GM21367 (cell line): ENCODE measurements at regions not wholly inside any gene's neighbourhood (a gene's known extent, or its start where the extent isn't known, plus 50 kb on each side); places are given as distances from the start of the nearest gene placed in this dataset.

Experiments
- ATAC-seq: cut with Tn5 transposase; IDR thresholded peaks from one replicate; pipeline ENCODE4 v1.9.1; 2021; ENCODE audit not compliant: unreplicated experiment

DNA sequence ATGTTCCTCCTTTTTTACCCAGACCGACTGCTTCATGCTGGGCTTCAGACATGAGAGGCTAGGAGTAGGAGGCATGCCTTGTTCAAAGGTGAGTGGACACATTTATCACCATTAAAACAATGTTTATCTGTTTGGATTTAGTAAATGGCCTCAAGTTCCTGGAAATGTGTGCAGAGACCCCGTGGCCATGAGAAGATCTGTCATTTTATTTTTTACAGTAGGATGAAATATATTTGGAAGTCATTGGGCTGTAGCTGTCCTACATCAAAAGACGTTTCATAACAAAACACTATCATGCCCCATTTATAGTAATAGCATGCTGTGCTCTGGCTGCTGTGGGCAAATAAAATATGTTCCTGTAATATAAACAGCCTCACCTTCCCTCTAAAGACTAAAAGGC, 403.9 kb upstream of the TNP1 start:
- ATAC-seq = no peak

DNA sequence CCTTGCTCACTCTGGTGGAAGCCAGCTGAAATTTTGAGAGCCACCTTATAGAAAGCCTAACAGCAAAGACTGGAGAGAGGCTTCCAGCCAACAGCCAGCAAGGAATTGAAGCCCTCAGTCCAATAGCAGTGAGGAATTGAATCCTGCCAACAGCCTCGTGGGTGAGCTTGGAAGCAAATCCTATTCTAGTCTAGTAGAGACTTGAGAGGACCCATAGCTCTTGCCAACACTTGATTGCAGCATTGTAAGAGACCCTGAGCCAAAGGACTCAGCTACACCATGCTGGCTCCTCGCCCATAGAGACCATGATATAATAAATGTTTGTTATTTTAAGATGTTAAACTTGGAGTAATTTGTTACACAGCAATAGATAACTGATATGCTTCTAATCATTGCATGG, 403.0 kb upstream of the TNP1 start:
- ATAC-seq = no peak

DNA sequence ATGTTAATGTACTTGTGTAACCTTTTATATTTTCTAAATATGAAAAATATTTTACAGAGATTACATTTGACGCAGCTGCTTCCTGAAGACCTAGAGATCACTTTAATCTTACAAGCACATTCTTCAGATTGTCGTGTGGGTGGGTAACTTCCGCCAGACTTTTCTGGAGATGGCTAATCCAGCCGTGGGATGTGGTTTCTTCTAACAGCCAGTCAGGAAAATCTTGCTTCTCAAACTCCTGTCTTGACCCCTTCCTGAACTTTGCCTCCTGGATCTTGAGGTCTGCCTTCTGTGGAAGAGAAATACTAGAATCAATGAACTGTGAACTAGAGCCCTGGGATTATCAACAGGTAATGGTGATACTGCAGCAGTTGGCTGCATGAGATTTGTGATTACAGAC, 401.6 kb upstream of the TNP1 start:
- no peak for ATAC-seq

DNA sequence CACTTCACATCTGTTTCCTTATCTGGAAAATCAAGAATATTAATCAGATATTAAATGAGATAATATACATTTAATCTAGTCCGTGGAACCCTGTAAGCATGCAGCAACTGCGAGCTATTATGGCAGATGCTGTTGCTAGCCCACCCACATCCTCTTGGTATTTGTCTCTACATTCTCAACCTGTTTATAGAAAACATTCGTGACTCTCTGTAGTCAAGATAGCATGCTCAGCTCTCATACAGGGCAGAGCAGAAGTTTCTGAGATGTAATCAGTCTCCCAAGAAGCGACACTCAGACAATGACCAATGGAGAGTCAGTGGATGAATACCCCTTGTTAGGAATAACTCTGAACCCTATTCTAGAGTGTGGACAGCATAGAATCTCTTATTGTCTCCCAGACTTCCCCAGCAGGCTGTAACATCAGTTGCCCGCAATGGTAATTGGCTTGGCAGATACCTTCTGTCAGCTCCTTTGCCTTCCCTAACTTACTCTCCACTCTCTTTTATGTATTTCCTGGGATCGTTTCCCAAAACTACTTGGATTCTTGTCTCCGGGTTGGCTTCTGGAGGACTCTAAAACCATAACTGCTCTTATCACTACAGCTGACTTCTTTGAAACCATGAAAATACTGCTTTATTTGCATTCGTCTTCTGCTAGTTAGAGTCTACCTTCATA, 400.7 kb upstream of the TNP1 start:
- ATAC-seq = no peak

DNA sequence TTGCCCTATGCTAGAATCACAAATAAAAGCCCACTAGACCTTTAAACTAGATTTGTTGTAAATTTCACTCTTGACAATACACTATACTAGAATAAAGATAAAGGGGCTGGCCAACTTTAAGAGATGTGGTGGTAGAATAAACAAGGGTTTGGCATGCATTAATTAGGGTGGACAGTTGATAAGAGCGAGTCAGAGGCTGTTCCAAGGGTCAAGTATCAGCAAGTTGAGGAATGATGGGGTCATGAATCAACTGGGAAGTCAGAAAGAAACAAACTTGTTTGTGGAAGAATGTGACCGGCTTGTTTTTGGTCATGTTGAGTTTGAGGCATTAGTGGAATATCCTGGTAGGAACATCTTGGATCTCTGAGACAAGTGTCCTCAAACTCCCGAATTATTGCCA, 398.3 kb upstream of the TNP1 start:
- no peak for ATAC-seq

DNA sequence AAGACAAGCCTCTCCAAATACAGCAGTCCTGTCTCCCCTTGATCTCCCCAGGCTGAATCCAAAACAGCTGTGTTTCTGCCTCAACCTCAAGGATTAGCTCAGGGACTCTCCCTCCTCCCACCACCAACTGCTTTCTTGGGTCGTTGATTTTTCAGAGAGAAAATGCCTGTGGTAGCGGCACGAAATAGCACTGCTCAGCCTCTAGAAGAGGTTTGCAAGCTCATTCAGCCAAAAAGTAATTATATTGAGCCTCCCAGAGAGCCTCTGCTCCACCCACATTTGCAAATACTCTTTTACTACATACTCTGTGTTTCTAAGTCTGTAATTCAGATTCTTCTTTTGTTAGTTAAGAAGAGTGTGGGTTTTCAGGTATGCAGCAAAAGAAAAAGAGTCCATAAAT, 396.4 kb upstream of the TNP1 start:
- ATAC-seq = no peak

DNA sequence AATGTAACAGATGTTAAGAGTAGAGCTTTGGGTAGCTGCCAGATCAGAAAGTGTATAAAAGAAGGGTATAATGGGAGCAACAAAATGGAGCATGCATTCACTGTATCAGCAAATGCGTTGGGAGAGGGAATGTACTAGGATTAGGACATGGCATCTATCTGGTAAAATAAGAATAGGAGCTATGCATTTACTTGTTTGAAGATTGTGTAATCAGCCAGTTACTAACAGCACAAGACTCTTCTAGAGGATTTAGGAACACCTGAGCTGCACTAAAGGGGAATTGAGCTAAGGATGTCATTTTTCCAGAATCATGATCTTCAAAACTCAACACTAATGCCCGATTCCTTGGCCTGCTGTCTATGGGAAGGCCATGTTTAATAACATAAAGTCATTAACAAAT, 394.2 kb upstream of the TNP1 start:
- ATAC-seq = no peak

DNA sequence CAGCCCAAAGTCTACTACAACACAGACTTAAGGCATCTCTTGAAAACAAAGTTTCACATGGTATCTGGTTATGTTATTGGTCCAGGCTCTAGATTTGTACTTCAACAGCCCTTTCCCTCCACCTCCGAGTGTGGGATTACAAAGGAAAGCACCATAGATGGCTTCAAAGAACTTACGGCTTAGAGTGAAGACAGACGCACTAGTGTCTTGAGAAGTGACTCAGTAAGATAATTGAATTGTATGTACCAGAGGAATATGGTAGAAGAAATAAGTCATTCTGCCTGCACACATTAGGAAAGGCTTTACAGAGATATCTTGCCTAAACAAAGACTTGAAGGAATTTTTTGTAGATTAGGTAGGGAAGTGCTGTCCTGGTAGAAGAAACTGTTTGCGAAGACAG, 392.3 kb upstream of the TNP1 start:
- ATAC-seq = no peak

DNA sequence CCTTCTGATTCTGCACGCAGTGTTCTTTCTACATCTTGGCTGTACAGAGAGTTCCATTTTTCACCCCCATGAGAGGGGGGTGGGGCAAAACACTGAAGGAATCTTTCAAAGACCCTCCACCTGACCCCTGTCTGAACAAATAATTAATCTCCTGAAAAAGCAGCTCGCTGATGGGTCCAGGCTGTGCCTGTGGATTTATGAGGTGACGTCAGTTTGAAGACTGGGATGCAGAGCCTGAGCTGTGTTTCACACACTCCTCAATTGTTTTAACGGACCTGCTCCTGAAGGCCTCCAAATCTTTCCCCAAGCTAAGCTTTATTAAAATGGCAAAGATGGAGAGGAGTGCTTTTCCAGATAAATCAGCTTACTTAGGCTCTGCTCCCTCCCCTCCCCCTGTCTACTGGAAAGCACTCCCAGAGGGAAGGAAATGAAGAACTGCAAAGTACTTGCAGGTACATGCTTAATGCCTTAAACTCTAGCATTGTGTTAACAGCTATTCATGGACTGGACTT, 390.2 kb upstream of the TNP1 start:
- no peak for ATAC-seq

DNA sequence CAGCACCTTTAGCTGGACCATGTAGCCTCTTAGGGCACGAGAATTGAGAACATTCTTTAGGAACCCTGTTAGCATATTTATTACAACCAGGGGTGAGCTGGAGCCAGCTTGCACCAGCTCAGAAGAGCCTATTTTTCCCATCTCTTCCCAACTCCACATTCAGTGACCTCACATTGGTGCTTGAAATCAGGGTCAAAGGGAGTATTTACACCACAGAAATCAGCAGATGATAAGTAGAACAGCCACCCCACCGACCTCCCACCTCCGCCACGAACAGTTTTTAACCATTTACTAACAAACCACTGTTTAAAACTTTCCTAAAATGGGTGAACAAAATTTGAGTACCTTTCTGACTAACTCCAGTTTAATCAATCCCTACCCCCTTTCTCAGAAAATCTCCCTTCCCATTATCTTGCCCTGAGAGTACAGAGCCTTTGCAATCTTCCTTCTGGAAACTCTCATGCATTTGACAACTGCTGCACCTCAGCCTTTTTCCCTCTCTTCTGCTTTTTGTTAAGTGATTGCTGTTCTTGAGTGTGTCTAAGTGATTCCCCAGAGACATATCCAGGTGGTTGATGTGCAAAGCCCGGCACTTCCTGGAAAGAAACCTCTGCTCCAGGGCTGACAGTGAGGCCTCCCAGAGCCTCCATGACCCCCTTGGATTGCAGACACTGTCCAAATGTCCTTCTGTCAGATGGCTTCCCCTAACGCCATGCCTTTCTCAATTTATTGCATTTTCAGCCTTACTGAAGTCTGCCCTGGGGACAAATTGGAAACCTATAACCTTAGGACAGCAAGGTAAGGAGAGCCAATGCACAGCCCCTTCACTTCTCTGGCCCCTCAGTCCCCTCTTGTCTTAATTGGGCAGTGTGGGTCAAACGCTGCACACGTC, 389.5 kb upstream of the TNP1 start:
- ATAC-seq = no peak

DNA sequence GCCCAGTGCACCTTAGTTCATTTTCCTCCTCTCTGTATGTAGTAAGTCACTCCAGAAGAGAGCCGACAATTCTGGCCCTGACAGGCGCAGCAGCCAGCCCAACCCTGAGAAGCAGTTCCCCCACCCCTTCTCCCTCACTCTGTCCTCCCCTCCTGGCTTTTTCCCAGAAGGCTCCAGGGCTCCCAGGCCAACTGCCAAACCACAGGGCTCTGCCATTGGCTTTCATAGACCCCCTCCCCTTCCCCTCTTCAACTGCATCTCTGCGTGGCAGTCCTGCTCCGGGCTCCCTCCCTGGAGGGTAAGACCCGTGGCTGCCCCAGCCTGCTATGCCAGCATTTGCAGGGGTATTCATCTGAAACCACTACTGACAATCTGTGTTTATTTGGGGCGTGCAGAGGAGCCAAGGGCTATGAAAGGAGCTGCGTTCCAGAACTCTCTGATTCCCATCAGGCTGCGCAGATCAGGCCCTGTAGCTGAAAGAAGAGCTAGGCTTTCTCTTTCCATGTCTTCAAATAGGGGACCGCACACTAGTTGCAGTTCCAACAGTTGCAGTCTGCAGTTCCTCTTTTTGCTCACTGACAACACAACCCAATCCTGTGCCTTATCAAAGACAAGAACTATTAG, 388.6 kb upstream of the TNP1 start:
- ATAC-seq = peak; percentile 90

DNA sequence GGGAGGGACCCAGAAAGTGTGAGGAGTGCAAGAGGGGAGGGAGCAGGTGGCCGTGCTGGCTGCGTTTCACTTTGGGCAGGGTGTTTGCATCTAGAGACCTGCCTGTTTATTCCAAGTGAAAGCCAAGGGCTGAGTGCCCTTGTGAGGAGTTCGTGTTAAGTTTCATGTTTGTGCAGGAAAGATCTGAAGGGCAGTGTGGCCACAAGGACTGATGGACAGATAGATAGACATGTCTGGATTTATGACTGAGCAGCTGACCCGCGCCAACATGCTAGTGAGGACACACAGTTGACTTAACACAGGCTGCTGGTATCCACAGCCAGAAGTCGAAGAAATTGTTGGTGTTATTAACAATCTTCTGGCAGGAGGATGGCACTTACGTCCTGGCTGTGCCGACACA, 387.6 kb upstream of the TNP1 start:
- no peak for ATAC-seq

DNA sequence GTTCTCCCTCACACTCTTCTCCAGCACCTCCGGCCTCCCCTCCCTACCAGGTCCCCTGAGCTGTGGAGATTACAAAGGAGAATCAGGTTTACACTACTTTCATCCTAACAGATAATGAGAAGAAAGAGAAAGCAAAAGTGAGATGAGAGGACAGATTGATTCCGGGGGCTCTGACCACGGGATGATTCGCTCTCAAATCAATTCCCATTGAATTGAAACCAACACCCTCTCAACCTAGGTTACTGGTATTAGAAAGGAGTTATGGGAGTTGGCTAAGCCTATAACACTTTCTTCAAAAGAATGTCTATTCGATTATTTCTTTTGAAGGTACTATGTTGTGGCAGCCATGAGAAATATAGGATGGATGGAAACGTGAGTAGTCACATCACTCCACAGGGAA, 386.2 kb upstream of the TNP1 start:
- no peak for ATAC-seq

DNA sequence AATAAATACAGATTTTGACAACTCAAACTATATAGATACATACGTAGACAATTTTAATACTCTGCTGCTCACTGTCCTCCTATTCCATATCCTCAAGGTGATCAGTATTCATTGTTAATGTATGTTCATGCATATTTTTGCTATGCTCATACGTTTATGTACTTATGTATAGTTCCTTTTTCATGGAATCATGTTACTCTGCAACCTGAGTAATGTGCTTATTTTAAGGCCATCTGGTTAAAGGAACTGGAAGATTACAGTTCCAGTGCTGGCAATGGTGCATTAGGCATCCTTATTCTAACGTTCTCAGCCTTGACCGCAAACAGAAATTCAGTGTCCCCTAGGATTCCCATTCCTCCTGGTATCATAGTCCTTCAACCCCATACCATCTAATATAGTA, 385.0 kb upstream of the TNP1 start:
- no peak for ATAC-seq

DNA sequence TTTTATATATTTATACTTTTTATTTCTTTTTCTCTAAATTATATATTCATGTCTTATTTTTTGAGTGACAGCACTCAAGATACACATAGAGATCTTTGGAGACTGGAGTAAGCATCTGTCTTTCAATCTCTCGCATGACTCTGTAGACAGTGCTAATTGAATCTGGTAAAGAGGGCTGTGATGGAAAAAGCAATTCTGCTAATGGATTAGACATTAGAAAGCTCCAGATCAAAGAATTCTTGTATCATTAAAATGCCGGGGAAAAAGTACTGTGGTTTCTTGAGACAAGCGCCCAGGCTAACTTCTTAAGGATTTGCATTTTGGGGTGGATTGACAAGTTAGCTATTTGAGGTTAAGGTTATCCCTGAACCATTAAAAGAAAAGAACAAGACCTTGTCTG, 383.1 kb upstream of the TNP1 start:
- no peak for ATAC-seq

DNA sequence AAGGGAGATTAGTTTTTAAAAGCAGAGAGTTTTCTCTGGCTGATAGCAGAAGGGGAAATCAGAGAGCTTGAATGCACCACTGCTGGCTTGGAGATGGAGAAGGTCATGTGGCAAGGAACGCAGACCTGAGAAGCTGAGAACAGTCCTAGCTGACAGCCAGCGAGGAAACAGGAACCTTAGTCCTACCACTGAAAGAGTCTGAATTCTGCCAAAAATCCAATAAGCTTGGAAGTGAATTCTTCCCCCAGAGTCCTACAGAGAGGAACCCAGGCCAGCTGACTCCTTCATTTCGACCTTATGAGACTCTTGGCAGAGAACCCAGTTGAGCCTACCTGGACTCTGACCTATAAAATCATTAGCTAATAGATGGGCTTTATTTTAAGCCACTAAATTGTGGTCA, 371.9 kb upstream of the TNP1 start:
- no peak for ATAC-seq

DNA sequence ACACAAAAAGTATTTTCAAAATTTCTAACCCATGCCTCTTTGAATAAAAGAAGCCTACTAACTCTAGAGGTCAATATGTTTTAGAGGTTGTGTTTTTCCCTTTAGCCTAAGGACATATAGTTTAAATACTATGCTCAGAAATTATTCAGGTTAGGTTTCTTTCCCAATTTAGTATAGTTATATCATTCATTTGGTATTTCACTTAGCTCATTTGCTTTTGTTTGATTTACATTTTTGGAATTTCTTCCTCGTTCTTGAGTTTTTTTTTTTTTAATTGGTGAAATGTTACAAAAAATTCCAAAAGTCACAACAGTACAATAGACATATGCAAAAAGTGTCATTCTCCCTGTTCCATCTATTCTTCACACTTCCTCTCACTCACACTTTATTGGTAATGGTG, 371.3 kb upstream of the TNP1 start:
- no peak for ATAC-seq

DNA sequence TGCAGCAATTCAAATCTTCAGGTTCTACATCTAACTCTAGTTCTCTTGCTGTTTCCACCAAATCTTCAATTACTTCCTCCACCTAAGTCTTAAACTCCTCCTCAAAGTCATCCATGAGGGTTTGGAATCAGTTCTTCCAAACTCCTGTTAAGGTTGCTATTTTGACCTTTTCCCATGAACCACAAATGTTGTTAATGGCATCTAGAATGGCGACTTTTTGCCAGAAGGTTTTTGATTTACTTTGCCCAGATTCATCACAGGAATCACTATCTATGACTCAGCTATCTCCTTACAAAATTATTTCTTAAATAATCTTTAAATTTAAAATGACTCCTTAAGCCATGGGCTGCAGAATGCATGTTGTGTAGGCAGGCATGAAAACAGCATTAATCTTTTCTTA, 368.9 kb upstream of the TNP1 start:
- no peak for ATAC-seq

DNA sequence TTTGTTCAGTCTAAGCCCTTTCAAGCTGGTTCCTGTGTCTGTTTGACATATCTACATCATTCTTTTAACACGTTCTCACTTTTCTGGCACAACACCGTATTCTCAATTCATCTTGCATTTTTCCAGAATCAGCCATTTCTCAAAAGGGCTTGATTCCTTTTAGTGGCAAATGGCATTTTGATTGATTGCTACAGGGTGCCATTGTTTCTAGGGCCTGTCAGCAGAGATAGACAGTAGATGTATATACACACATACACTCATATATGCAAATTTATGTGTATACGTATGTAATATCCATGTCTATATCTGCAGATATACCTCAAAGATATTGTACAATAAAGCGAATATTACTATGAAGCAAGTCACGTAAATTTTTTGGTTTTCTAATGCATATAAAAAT, 367.9 kb upstream of the TNP1 start:
- no peak for ATAC-seq

DNA sequence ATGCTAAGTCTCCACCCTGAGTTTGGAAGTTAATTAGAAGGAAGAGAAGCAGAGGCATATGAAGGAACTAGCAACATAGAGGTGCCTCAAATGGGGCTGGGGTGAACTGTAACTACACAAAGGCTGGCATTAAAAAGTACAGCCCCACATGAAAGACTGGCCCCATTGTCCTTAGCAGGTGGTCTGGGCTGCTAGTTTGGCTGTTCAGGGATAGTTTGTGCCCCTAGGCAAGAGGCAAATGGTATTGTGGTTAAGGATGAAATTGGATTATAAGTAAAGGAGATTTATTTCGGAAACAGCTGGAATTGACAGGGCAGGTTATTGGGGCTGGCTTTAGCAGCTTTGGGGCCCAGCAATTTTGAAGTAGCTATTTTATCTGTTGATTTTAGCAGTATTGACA, 365.7 kb upstream of the TNP1 start:
- ATAC-seq = no peak

DNA sequence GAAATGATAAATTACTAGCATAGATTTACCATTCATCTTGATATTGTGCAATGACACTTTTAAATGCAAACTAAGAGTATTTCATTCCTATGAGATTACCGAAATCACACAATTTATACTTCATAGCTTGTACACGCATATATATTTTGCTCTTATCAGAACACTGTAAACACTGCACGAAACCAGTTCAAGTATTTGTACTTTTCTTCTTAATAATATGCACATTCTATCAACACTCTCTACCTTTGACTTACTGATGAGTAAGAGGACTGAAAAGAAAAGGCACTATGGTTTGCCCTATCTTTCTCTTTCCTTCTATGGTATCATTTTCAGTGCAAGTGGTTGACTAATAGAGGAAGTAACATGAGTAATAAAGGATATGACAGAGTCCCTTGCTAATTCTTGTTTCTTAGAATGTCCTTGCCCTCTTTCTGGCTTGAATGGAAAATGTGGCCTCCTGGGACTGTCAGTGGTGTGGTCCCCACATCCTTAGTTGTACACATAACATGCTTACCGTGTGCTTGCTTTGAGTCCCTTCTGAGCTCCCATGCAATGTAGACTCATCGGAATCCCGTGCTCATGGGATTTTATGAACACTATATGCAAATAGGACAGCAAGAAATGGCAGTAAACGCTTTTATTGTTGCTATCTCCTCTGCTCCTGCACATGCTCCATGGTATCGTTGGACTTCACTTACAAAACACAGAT, 363.5 kb upstream of the TNP1 start:
- peak; percentile 72 for ATAC-seq
